ENCODE measurements at regions not wholly inside any gene's neighbourhood (a gene's known extent, or its start where the extent isn't known, plus 50 kb on each side); places are given as distances from the start of the nearest gene placed in this dataset.
"Not testable (repeated sequence)": the region's sequence is repeated elsewhere in the genome, so short reads cannot be mapped to it uniquely, and the experiment has no call there.

- no peak for DNase-seq (ENCODE audit: low read depth in 2 of 2)
Observed at GRCh38 chr3:15989419-15989818, 185.1 kb upstream of the GALNT15 start.

- DNase-seq (ENCODE audit: low read depth in 2 of 2), result not testable (repeated sequence)
Observed at GRCh38 chr3:15993660-15994059, 180.8 kb upstream of the GALNT15 start.

- DNase-seq (ENCODE audit: low read depth in 2 of 2), result not testable (repeated sequence)
Observed at GRCh38 chr3:15996496-15996895, 178.0 kb upstream of the GALNT15 start.

- DNase-seq (ENCODE audit: low read depth in 2 of 2), result no peak
Observed at GRCh38 chr3:15997274-15997943, 177.1 kb upstream of the GALNT15 start.

- DNase-seq (ENCODE audit: low read depth in 2 of 2), result no peak
Observed at GRCh38 chr3:15998911-15999310, 175.6 kb upstream of the GALNT15 start.

- DNase-seq (ENCODE audit: low read depth in 2 of 2), result no peak
Observed at GRCh38 chr3:16004812-16005211, 169.7 kb upstream of the GALNT15 start.

GRCh38 chr3:16011376-16011775 is 163.1 kb upstream of the GALNT15 start:
- DNase-seq (ENCODE audit: low read depth in 2 of 2), result no peak

- DNase-seq (ENCODE audit: low read depth in 2 of 2), result no peak
Observed at GRCh38 chr3:16012086-16012485, 162.4 kb upstream of the GALNT15 start.

GRCh38 chr3:16013568-16013967 is 160.9 kb upstream of the GALNT15 start:
- DNase-seq (ENCODE audit: low read depth in 2 of 2), result no peak

GRCh38 chr3:16021801-16022200 is 152.7 kb upstream of the GALNT15 start:
- DNase-seq (ENCODE audit: low read depth in 2 of 2), result not testable (repeated sequence)

GRCh38 chr3:16023881-16024280 is 150.6 kb upstream of the GALNT15 start:
- DNase-seq (ENCODE audit: low read depth in 2 of 2), result not testable (repeated sequence)

- no peak for DNase-seq (ENCODE audit: low read depth in 2 of 2)
Observed at GRCh38 chr3:16024548-16024947, 149.9 kb upstream of the GALNT15 start.

- no peak for DNase-seq (ENCODE audit: low read depth in 2 of 2)
Observed at GRCh38 chr3:16026753-16027152, 147.7 kb upstream of the GALNT15 start.

- no peak for DNase-seq (ENCODE audit: low read depth in 2 of 2)
Observed at GRCh38 chr3:16028604-16029003, 145.9 kb upstream of the GALNT15 start.

GRCh38 chr3:16030342-16030741 is 144.1 kb upstream of the GALNT15 start:
- no peak for DNase-seq (ENCODE audit: low read depth in 2 of 2)

GRCh38 chr3:16031434-16031833 is 143.0 kb upstream of the GALNT15 start:
- DNase-seq (ENCODE audit: low read depth in 2 of 2), result no peak

GRCh38 chr3:16033889-16034687 is 140.4 kb upstream of the GALNT15 start:
- DNase-seq (ENCODE audit: low read depth in 2 of 2), result no peak

GRCh38 chr3:16040991-16041390 is 133.5 kb upstream of the GALNT15 start:
- DNase-seq (ENCODE audit: low read depth in 2 of 2), result no peak

- peak in 1 of 2 donors; percentile 5 for DNase-seq (ENCODE audit: low read depth in 2 of 2)
Observed at GRCh38 chr3:16048435-16049318, 125.8 kb upstream of the GALNT15 start.

- DNase-seq (ENCODE audit: low read depth in 2 of 2), result no peak
Observed at GRCh38 chr3:16050641-16051467, 123.6 kb upstream of the GALNT15 start.

- no peak for DNase-seq (ENCODE audit: low read depth in 2 of 2)
Observed at GRCh38 chr3:16051691-16052090, 122.8 kb upstream of the GALNT15 start.

All from stimulated activated CD8-positive, alpha-beta memory T cell treated with anti-CD3 and anti-CD28 coated beads, Interleukin-15, amount 100 ng/mL, for 4 hours (primary cell).